HG03196 (cell line): ENCODE measurements at regions not wholly inside any gene's neighbourhood (a gene's known extent, or its start where the extent isn't known, plus 50 kb on each side); places are given as distances from the start of the nearest gene placed in this dataset.
A peak's percentile ranks its signal among the peaks of the same experiment; 100 is the strongest.

Experiments used
- ATAC-seq: cut with Tn5 transposase; IDR thresholded peaks from one replicate; pipeline ENCODE4 v1.9.1; 2021; ENCODE audit not compliant: unreplicated experiment

- no peak for ATAC-seq
Measured at GRCh38 chr6:224350-224749, 67.9 kb upstream of the DUSP22 start.

GRCh38 chr6:225121-225721, 67.1 kb upstream of the DUSP22 start:
- no peak for ATAC-seq

- no peak for ATAC-seq
Measured at GRCh38 chr6:225907-226306, 66.4 kb upstream of the DUSP22 start.

- ATAC-seq: peak; percentile 23
Measured at GRCh38 chr6:226516-227073, 65.7 kb upstream of the DUSP22 start.

- ATAC-seq: peak; percentile 33
Measured at GRCh38 chr6:227074-227782, 65.1 kb upstream of the DUSP22 start.

GRCh38 chr6:227812-228338, 64.4 kb upstream of the DUSP22 start:
- ATAC-seq: peak; percentile 26

GRCh38 chr6:228881-229651, 63.2 kb upstream of the DUSP22 start:
- ATAC-seq: peak; percentile 20

GRCh38 chr6:231779-232178, 60.5 kb upstream of the DUSP22 start:
- no peak for ATAC-seq

GRCh38 chr6:232982-233640, 59.2 kb upstream of the DUSP22 start:
- ATAC-seq: no peak

GRCh38 chr6:234706-235372, 57.4 kb upstream of the DUSP22 start:
- no peak for ATAC-seq

GRCh38 chr6:235763-236360, 56.4 kb upstream of the DUSP22 start:
- ATAC-seq: peak; percentile 62

- ATAC-seq: no peak
Measured at GRCh38 chr6:236519-236918, 55.8 kb upstream of the DUSP22 start.

GRCh38 chr6:240151-240550, 52.1 kb upstream of the DUSP22 start:
- ATAC-seq: no peak

GRCh38 chr6:241336-241865, 50.9 kb upstream of the DUSP22 start:
- ATAC-seq: no peak
